Endodermal cell (in vitro differentiated cells): ENCODE measurements at regions not wholly inside any gene's neighbourhood (a gene's known extent, or its start where the extent isn't known, plus 50 kb on each side); places are given as distances from the start of the nearest gene placed in this dataset.
A peak's percentile ranks its signal among the peaks of the same experiment; 100 is the strongest.

Experiments used
- DNase-seq: peaks from one replicate; pipeline ENCODE4 v3.0.0-alpha.2; 2017
- H3K27ac ChIP-seq: 2 replicates; pipeline ENCODE4 v1.5.1; 2013; ENCODE audit warnings: mild to moderate bottlenecking, low read depth, low read length, moderate library complexity
- H3K27me3 ChIP-seq: 2 replicates; pipeline ENCODE4 v1.6.1; 2013; ENCODE audit warnings: mild to moderate bottlenecking, low read length, moderate library complexity; ENCODE audit not compliant: insufficient read depth, control insufficient read depth, poor library complexity, severe bottlenecking
- H3K36me3 ChIP-seq: 2 replicates; pipeline ENCODE4 v1.7.0; 2013; ENCODE audit warnings: mild to moderate bottlenecking, low read length, moderate library complexity; ENCODE audit not compliant: control insufficient read depth, insufficient read depth
- H3K4me1 ChIP-seq: one replicate; pipeline ENCODE4 v1.7.0; 2013; ENCODE audit warnings: low read length; ENCODE audit not compliant: control insufficient read depth, insufficient read depth
- H3K4me3 ChIP-seq: 2 replicates; pipeline ENCODE4 v1.5.1; 2013; ENCODE audit warnings: mild to moderate bottlenecking, low read length, moderate library complexity
- H3K9ac ChIP-seq: 2 replicates; pipeline ENCODE4 v1.6.1; 2013; ENCODE audit warnings: mild to moderate bottlenecking, low read length, moderate library complexity; ENCODE audit not compliant: poor library complexity, severe bottlenecking; ENCODE audit errors: extremely low read depth
- H3K9me3 ChIP-seq: 2 replicates; pipeline ENCODE4 v1.6.1; 2013; ENCODE audit warnings: mild to moderate bottlenecking, low read length, moderate library complexity; ENCODE audit not compliant: control insufficient read depth
- H3K27ac Mint-ChIP-seq: 2 replicates; pipeline ENCODE4 v1.8.0; 2020; ENCODE audit warnings: mixed read lengths
- H3K27me3 Mint-ChIP-seq: 2 replicates; pipeline ENCODE4 v1.8.0; 2021; ENCODE audit warnings: mild to moderate bottlenecking, mixed read lengths; ENCODE audit not compliant: insufficient read depth
- H3K36me3 Mint-ChIP-seq: 2 replicates; pipeline ENCODE4 v1.8.0; 2020; ENCODE audit warnings: low read depth, mixed read lengths
- H3K4me1 Mint-ChIP-seq: 2 replicates; pipeline ENCODE4 v1.8.0; 2020; ENCODE audit warnings: mixed read lengths
- H3K4me3 Mint-ChIP-seq: 2 replicates; pipeline ENCODE4 v1.8.0; 2020; ENCODE audit warnings: mild to moderate bottlenecking, moderate library complexity, mixed read lengths
- H3K9me3 Mint-ChIP-seq: 2 replicates; pipeline ENCODE4 v1.8.0; 2020; ENCODE audit warnings: mild to moderate bottlenecking, mixed read lengths
- whole genome bisulfite sequencing, 2 experiments: methylation state at CpG; one replicate each; pipeline versions ENCODE4 v1.1.5 to v1.1.7; 2013; ENCODE audit warnings: missing lambda C conversion rate in 2 of 2, mixed read lengths in 1 of 2; ENCODE audit not compliant: insufficient coverage in 1 of 2, insufficient read length in 1 of 2; 5-methylcytosine and 5-hydroxymethylcytosine counted together
- TF ChIP-seq, protein P1 (sequence below): fragments of 200-600 bp; sonication (generic); conservative IDR thresholded peaks from 2 replicates; pipeline ENCODE4 v1.5.0; 2021; ENCODE audit warnings: antibody characterized with exemption, mild to moderate bottlenecking

GRCh38 chr12:28991626-28992025 lies 157.5 kb upstream of the FAR2 start:
- no peaks in the 10 kb centered on the region for H3K9me3 ChIP-seq
- no peaks in the 10 kb centered on the region for H3K27me3 ChIP-seq
- no peaks in the 10 kb centered on the region for H3K4me1 ChIP-seq
- TF ChIP-seq, protein P1, sequence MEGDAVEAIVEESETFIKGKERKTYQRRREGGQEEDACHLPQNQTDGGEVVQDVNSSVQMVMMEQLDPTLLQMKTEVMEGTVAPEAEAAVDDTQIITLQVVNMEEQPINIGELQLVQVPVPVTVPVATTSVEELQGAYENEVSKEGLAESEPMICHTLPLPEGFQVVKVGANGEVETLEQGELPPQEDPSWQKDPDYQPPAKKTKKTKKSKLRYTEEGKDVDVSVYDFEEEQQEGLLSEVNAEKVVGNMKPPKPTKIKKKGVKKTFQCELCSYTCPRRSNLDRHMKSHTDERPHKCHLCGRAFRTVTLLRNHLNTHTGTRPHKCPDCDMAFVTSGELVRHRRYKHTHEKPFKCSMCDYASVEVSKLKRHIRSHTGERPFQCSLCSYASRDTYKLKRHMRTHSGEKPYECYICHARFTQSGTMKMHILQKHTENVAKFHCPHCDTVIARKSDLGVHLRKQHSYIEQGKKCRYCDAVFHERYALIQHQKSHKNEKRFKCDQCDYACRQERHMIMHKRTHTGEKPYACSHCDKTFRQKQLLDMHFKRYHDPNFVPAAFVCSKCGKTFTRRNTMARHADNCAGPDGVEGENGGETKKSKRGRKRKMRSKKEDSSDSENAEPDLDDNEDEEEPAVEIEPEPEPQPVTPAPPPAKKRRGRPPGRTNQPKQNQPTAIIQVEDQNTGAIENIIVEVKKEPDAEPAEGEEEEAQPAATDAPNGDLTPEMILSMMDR = no peak
- H3K9ac ChIP-seq = no peak overlapping the region
- 93 to 94% methylated on average over 2 of the region's 2 CpGs for WGBS, 2 experiments
- H3K36me3 Mint-ChIP-seq = no peaks in the 10 kb centered on the region
- H3K27me3 Mint-ChIP-seq = no peaks in the 10 kb centered on the region
- H3K4me3 ChIP-seq = no peak overlapping the region
- H3K27ac ChIP-seq = no peak overlapping the region
- no peaks in the 10 kb centered on the region for H3K9me3 Mint-ChIP-seq
- H3K4me1 Mint-ChIP-seq = no peaks in the 10 kb centered on the region
- H3K4me3 Mint-ChIP-seq = no peak overlapping the region
- H3K27ac Mint-ChIP-seq = no peak overlapping the region
- DNase-seq = no peak
- H3K36me3 ChIP-seq = no peaks in the 10 kb centered on the region

DNA sequence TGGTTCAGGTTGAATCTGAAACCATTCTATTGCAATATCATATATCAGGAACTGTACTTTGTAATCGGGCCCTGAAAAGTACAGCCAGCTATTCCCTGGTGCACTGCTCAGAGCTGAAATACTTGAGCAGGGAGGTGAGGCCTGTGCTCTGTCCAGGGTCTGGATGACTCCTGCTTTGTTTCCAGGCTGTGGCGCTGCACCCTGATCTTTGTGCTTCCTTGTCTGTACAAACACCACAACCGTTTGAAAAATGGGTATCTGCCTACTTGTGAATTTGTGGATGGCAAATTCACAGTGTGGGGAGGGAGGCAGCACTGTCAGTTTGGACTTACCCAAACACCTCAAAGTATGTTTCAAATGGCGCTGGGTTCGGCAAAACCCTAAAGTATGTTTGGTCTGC lies 155.4 kb upstream of the FAR2 start:
- Histone ChIP-seq H3K36me3 (no peaks in the 10 kb centered on the region), H3K9ac (no peak overlapping the region), H3K27ac (no peak overlapping the region), H3K4me1 (no peaks in the 10 kb centered on the region), H3K27me3 (no peaks in the 10 kb centered on the region), H3K4me3 (no peak overlapping the region), H3K9me3 (no peaks in the 10 kb centered on the region)
- H3K36me3 Mint-ChIP-seq = no peaks in the 10 kb centered on the region
- 83 to 94% methylated on average over 5 of the region's 5 CpGs for WGBS, 2 experiments
- TF ChIP-seq, protein P1 = peak; percentile 27
- no peak overlapping the region for H3K27ac Mint-ChIP-seq
- H3K4me1 Mint-ChIP-seq = no peaks in the 10 kb centered on the region
- H3K27me3 Mint-ChIP-seq = no peaks in the 10 kb centered on the region
- no peaks in the 10 kb centered on the region for H3K9me3 Mint-ChIP-seq
- peak; percentile 52 for DNase-seq
- no peak overlapping the region for H3K4me3 Mint-ChIP-seq

DNA sequence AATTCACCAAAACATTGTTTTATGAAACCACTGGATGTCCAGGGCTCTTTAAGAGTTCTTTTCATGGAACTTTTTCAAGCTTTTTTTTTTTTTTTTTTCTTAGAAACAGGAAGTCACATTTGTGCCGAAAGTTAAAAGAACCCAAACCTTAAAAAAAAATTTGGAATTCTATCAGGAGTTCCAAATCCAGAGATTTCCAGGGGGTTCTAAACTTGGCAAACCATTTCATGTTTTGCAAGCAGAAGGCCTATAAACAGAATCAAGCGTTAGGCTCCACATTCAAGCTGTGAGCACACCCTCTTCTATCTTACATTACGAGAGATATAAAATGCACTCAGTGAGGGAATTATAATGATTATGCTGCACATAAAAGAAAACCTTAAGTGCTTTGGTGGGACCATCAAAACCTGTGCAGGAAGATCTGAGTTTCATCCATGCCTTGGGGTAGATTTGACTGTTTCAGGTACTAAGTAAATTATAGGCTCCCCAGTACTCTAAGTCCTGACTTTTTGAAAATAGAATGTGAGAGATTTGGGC lies 154.8 kb upstream of the FAR2 start:
- Mint-ChIP-seq H3K36me3 (no peaks in the 10 kb centered on the region), H3K4me3 (no peak overlapping the region), H3K27ac (no peak overlapping the region), H3K9me3 (no peaks in the 10 kb centered on the region), H3K4me1 (no peaks in the 10 kb centered on the region), H3K27me3 (no peaks in the 10 kb centered on the region)
- Histone ChIP-seq H3K27ac (no peak overlapping the region), H3K4me3 (no peak overlapping the region), H3K4me1 (no peaks in the 10 kb centered on the region), H3K27me3 (no peaks in the 10 kb centered on the region), H3K9ac (no peak overlapping the region), H3K36me3 (no peaks in the 10 kb centered on the region), H3K9me3 (no peaks in the 10 kb centered on the region)
- TF ChIP-seq, protein P1 = no peak
- DNase-seq = no peak
- WGBS, 2 experiments = 93 to 100% methylated on average over 2 to 3 of the region's 3 CpGs
